Tibial nerve (tissue), 4 donors: ENCODE measurements at regions not wholly inside any gene's neighbourhood (a gene's known extent, or its start where the extent isn't known, plus 50 kb on each side); places are given as distances from the start of the nearest gene placed in this dataset.

ENCODE experiments used
- EP300 ChIP-seq, 2 donors: sonication (generic); formaldehyde crosslinking; IDR thresholded peaks; one replicate each; pipeline ENCODE4 v1.6.1; 2017; ENCODE audit warnings: antibody characterized with exemption in 2 of 2, mild to moderate bottlenecking in 1 of 2
- POLR2A ChIP-seq, 2 donors: fragments of 450-650 bp; IDR thresholded peaks; one replicate each; pipeline ENCODE4 v1.6.1; 2017; ENCODE audit warnings: antibody characterized with exemption in 2 of 2, mild to moderate bottlenecking in 2 of 2, moderate library complexity in 2 of 2
- TF ChIP-seq, protein P1 (sequence below), 5 experiments: fragments of 200-600 bp in 3 of 5; fragments of 450-650 bp in 2 of 5; sonication (generic) in 3 of 5; IDR thresholded peaks; one replicate each; pipeline ENCODE4 v1.5.1; 2016 to 2019; ENCODE audit warnings: antibody characterized with exemption in 5 of 5, mild to moderate bottlenecking in 3 of 5, moderate library complexity in 2 of 5

DNA sequence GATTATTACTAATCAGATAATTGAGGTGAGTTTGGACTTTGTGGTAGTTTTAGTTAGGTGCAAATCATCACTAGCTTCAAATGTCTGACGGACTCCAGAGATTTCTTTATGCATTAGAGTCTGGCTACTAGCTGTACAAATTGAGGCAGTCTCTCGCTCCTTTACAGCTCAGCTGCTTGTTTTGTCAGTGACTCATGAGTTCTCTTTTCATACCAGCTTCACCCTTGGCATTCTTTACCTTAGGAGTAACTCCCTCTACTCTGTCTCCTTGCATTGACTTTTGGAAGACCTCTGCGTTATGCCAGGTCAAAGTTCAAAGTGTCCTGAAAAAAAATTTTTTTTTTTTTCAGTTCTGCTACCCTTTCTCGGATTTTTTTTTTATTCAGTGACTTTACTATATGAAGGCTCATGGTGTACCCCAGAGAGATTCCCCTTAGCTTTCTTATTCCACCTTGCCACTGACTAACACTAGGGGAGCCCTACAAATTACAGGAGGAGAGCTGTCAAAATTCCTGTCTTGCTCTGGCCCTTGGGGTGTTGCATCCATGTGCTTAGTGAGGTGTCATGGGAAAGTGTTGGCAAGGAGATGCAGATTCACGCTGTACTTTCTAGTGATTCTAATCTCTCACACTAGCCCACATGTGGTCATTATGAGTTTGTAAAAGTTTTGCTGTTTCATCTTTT is 576.6 kb downstream of the ADGRL2 start:
- TF ChIP-seq, protein P1, sequence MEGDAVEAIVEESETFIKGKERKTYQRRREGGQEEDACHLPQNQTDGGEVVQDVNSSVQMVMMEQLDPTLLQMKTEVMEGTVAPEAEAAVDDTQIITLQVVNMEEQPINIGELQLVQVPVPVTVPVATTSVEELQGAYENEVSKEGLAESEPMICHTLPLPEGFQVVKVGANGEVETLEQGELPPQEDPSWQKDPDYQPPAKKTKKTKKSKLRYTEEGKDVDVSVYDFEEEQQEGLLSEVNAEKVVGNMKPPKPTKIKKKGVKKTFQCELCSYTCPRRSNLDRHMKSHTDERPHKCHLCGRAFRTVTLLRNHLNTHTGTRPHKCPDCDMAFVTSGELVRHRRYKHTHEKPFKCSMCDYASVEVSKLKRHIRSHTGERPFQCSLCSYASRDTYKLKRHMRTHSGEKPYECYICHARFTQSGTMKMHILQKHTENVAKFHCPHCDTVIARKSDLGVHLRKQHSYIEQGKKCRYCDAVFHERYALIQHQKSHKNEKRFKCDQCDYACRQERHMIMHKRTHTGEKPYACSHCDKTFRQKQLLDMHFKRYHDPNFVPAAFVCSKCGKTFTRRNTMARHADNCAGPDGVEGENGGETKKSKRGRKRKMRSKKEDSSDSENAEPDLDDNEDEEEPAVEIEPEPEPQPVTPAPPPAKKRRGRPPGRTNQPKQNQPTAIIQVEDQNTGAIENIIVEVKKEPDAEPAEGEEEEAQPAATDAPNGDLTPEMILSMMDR (IDR thresholded peaks at IDR 0.05): no peak
- TF ChIP-seq EP300 (IDR thresholded peaks at IDR 0.05) (no peak), POLR2A (IDR thresholded peaks at IDR 0.05) (no peak)
